Activated naive CD8-positive, alpha-beta T cell treated with anti-CD3 and anti-CD28 coated beads, Interleukin-2, amount 50 U/mL, for 24 hours (primary cell): ENCODE measurements at regions not wholly inside any gene's neighbourhood (a gene's known extent, or its start where the extent isn't known, plus 50 kb on each side); places are given as distances from the start of the nearest gene placed in this dataset.
"Not testable (repeated sequence)": the region's sequence is repeated elsewhere in the genome, so short reads cannot be mapped to it uniquely, and the experiment has no call there.

Experiments used
- ATAC-seq: fragments of 150-1000 bp; cut with Tn5 transposase; one replicate; pipeline ENCODE4 v1.10.0; 2021
- DNase-seq: peaks from one replicate; pipeline ENCODE4 v3.0.0; 2021
- H3K27ac Mint-ChIP-seq: one replicate; pipeline ENCODE4 v1.8.0; 2021; ENCODE audit warnings: mild to moderate bottlenecking, mixed read lengths
- H3K27me3 Mint-ChIP-seq: one replicate; pipeline ENCODE4 v1.8.0; 2021; ENCODE audit warnings: mixed read lengths
- H3K36me3 Mint-ChIP-seq: one replicate; pipeline ENCODE4 v1.8.0; 2021; ENCODE audit warnings: low read depth, mixed read lengths
- H3K4me1 Mint-ChIP-seq: one replicate; pipeline ENCODE4 v1.8.0; 2021; ENCODE audit warnings: mixed read lengths
- H3K4me3 Mint-ChIP-seq: one replicate; pipeline ENCODE4 v1.8.0; 2021; ENCODE audit warnings: mild to moderate bottlenecking, moderate library complexity, mixed read lengths
- H3K9me3 Mint-ChIP-seq: one replicate; pipeline ENCODE4 v1.8.0; 2021; ENCODE audit warnings: mixed read lengths

- Mint-ChIP-seq H3K4me1 (peaks cover 35% of the 10 kb centered on the region), H3K27me3 (peaks cover 13% of the 10 kb centered on the region)
- not testable (repeated sequence) for H3K36me3 Mint-ChIP-seq, H3K27ac Mint-ChIP-seq, ATAC-seq, H3K4me3 Mint-ChIP-seq, H3K9me3 Mint-ChIP-seq, DNase-seq
Observed at GRCh38 chr3:197459571-197459970, 96.2 kb downstream of the BDH1 start.

GRCh38 chr3:197458906-197459470 lies 96.8 kb downstream of the BDH1 start:
- H3K27ac Mint-ChIP-seq, result peak overlapping the region; percentile 22
- no peaks in the 10 kb centered on the region for H3K36me3 Mint-ChIP-seq
- H3K4me1 Mint-ChIP-seq, result peaks cover 32% of the 10 kb centered on the region
- no peaks in the 10 kb centered on the region for H3K9me3 Mint-ChIP-seq
- no peak overlapping the region for H3K4me3 Mint-ChIP-seq
- DNase-seq (no peak), ATAC-seq (no peak)
- H3K27me3 Mint-ChIP-seq, result peaks cover 10% of the 10 kb centered on the region

GRCh38 chr3:197458179-197458707 lies 97.5 kb downstream of the BDH1 start:
- peak; percentile 60 for DNase-seq
- H3K27me3 Mint-ChIP-seq, result peaks cover 10% of the 10 kb centered on the region
- no peak overlapping the region for H3K27ac Mint-ChIP-seq
- H3K4me1 Mint-ChIP-seq, result peaks cover 26% of the 10 kb centered on the region
- no peaks in the 10 kb centered on the region for H3K9me3 Mint-ChIP-seq
- no peaks in the 10 kb centered on the region for H3K36me3 Mint-ChIP-seq
- no peak overlapping the region for H3K4me3 Mint-ChIP-seq
- peak; percentile 66 for ATAC-seq

GRCh38 chr3:197456261-197457091 lies 99.3 kb downstream of the BDH1 start:
- peaks cover 22% of the 10 kb centered on the region for H3K4me1 Mint-ChIP-seq
- peaks cover 8% of the 10 kb centered on the region for H3K27me3 Mint-ChIP-seq
- peak overlapping the region; percentile 92 for H3K27ac Mint-ChIP-seq
- H3K36me3 Mint-ChIP-seq, result no peaks in the 10 kb centered on the region
- DNase-seq (peak; percentile 67), ATAC-seq (peak; percentile 73)
- H3K9me3 Mint-ChIP-seq, result no peaks in the 10 kb centered on the region
- peak overlapping the region; percentile 83 for H3K4me3 Mint-ChIP-seq

- not testable (repeated sequence) for ATAC-seq, H3K27ac Mint-ChIP-seq, H3K36me3 Mint-ChIP-seq, DNase-seq, H3K4me3 Mint-ChIP-seq, H3K9me3 Mint-ChIP-seq, H3K27me3 Mint-ChIP-seq
- H3K4me1 Mint-ChIP-seq, result peaks cover 22% of the 10 kb centered on the region
Observed at GRCh38 chr3:197454841-197455240, 100.9 kb downstream of the BDH1 start.

GRCh38 chr3:197454014-197454413 lies 101.8 kb downstream of the BDH1 start:
- H3K27me3 Mint-ChIP-seq, result peaks cover 8% of the 10 kb centered on the region
- peak; percentile 47 for ATAC-seq

GRCh38 chr3:197450810-197451209 lies 105.0 kb downstream of the BDH1 start:
- no peaks in the 10 kb centered on the region for H3K9me3 Mint-ChIP-seq
- no peak overlapping the region for H3K27ac Mint-ChIP-seq
- H3K4me1 Mint-ChIP-seq, result peaks cover 14% of the 10 kb centered on the region
- ATAC-seq, result no peak
- H3K36me3 Mint-ChIP-seq, result no peaks in the 10 kb centered on the region
- H3K27me3 Mint-ChIP-seq, result peaks cover 10% of the 10 kb centered on the region
- no peak overlapping the region for H3K4me3 Mint-ChIP-seq
- no peak for DNase-seq

More at GRCh38 chr3:197454014-197454413, 101.8 kb downstream of the BDH1 start:
- H3K4me3 Mint-ChIP-seq, result no peak overlapping the region
- H3K36me3 Mint-ChIP-seq, result no peaks in the 10 kb centered on the region
- no peak for DNase-seq
- H3K9me3 Mint-ChIP-seq, result no peaks in the 10 kb centered on the region
- peaks cover 22% of the 10 kb centered on the region for H3K4me1 Mint-ChIP-seq
- H3K27ac Mint-ChIP-seq, result no peak overlapping the region

GRCh38 chr3:197450308-197450707 lies 105.5 kb downstream of the BDH1 start:
- H3K4me3 Mint-ChIP-seq, result no peak overlapping the region
- H3K36me3 Mint-ChIP-seq, result no peaks in the 10 kb centered on the region
- H3K27me3 Mint-ChIP-seq, result peaks cover 6% of the 10 kb centered on the region
- no peak overlapping the region for H3K27ac Mint-ChIP-seq
- ATAC-seq (no peak), DNase-seq (no peak)
- H3K4me1 Mint-ChIP-seq, result peaks cover 10% of the 10 kb centered on the region
- no peaks in the 10 kb centered on the region for H3K9me3 Mint-ChIP-seq

- H3K27me3 Mint-ChIP-seq, H3K27ac Mint-ChIP-seq, H3K36me3 Mint-ChIP-seq, H3K4me3 Mint-ChIP-seq, ATAC-seq, DNase-seq, H3K9me3 Mint-ChIP-seq: not testable (repeated sequence)
- peaks cover 16% of the 10 kb centered on the region for H3K4me1 Mint-ChIP-seq
Observed at GRCh38 chr3:197449181-197449580, 106.6 kb downstream of the BDH1 start.

GRCh38 chr3:197447781-197448180 lies 108.0 kb downstream of the BDH1 start:
- H3K9me3 Mint-ChIP-seq, H3K27me3 Mint-ChIP-seq, H3K36me3 Mint-ChIP-seq, DNase-seq, ATAC-seq, H3K4me3 Mint-ChIP-seq, H3K27ac Mint-ChIP-seq: not testable (repeated sequence)
- H3K4me1 Mint-ChIP-seq, result peaks cover 16% of the 10 kb centered on the region

GRCh38 chr3:197447057-197447456 lies 108.7 kb downstream of the BDH1 start:
- no peaks in the 10 kb centered on the region for H3K9me3 Mint-ChIP-seq
- no peak for DNase-seq
- H3K36me3 Mint-ChIP-seq, result no peaks in the 10 kb centered on the region
- no peak overlapping the region for H3K27ac Mint-ChIP-seq
- no peak overlapping the region for H3K4me3 Mint-ChIP-seq
- H3K4me1 Mint-ChIP-seq, result peaks cover 16% of the 10 kb centered on the region
- ATAC-seq, result no peak
- peaks cover 7% of the 10 kb centered on the region for H3K27me3 Mint-ChIP-seq

GRCh38 chr3:197446700-197447056 lies 109.1 kb downstream of the BDH1 start:
- Mint-ChIP-seq H3K4me1 (peaks cover 16% of the 10 kb centered on the region), H3K9me3 (no peaks in the 10 kb centered on the region), H3K4me3 (no peak overlapping the region), H3K27ac (no peak overlapping the region), H3K27me3 (peaks cover 10% of the 10 kb centered on the region), H3K36me3 (no peaks in the 10 kb centered on the region)
- ATAC-seq (peak; percentile 17), DNase-seq (no peak)

GRCh38 chr3:197445896-197446699 lies 109.7 kb downstream of the BDH1 start:
- H3K36me3 Mint-ChIP-seq, result no peaks in the 10 kb centered on the region
- ATAC-seq (no peak), DNase-seq (no peak)
- no peak overlapping the region for H3K27ac Mint-ChIP-seq
- H3K4me3 Mint-ChIP-seq, result no peak overlapping the region
- peaks cover 16% of the 10 kb centered on the region for H3K4me1 Mint-ChIP-seq
- H3K9me3 Mint-ChIP-seq, result no peaks in the 10 kb centered on the region
- H3K27me3 Mint-ChIP-seq, result peaks cover 10% of the 10 kb centered on the region

- no peak for ATAC-seq
- Mint-ChIP-seq H3K4me1 (peaks cover 16% of the 10 kb centered on the region), H3K27me3 (peaks cover 10% of the 10 kb centered on the region), H3K9me3 (no peaks in the 10 kb centered on the region), H3K27ac (peak overlapping the region; percentile 23), H3K4me3 (no peak overlapping the region), H3K36me3 (no peaks in the 10 kb centered on the region)
- no peak for DNase-seq
Observed at GRCh38 chr3:197444793-197445379, 110.9 kb downstream of the BDH1 start.
